PC-9 (cell line): ENCODE measurements at regions not wholly inside any gene's neighbourhood (a gene's known extent, or its start where the extent isn't known, plus 50 kb on each side); places are given as distances from the start of the nearest gene placed in this dataset.

Experiments
- EZH2 ChIP-seq: fragments of 200-600 bp; sonication (generic); IDR thresholded peaks from 2 replicates; pipeline ENCODE4 v1.8.0; 2017; ENCODE audit warnings: antibody characterized with exemption, low read depth
- TF ChIP-seq, protein P1 (sequence below): fragments of 200-600 bp; sonication (generic); conservative IDR thresholded peaks from 2 replicates; pipeline ENCODE4 v1.6.1; 2017; ENCODE audit warnings: mixed run types, antibody characterized with exemption, mild to moderate bottlenecking, moderate library complexity

DNA sequence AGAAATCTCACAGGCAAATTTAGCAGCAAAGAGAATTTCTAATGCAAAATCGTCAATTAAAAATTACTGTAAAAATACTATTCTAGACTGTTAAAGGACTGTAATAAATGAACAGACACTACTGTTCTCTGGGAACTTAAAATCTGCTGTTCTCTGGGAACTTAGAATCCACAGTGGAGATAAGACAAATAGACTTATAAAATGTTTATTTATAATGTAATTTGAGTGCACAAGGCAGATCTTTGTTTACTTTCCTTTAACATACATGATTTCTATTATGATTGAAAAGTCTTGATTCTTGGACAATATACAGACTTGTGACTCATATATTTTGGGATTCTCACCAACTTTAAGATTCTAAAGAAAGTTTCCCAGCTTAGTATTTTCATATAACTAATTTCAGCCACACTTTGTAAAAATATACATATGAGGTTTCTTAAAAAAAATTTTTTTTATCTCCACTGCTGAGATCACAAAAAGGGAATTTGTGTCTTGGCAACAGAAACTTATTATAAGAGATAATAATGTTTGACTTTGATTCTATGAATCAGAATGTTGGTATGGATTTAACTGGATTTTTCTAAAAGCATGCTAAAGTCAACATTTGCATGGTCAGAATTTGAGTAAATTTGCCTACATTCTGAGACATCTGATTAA lies 166.3 kb upstream of the RHOBTB1 start:
- TF ChIP-seq, protein P1, sequence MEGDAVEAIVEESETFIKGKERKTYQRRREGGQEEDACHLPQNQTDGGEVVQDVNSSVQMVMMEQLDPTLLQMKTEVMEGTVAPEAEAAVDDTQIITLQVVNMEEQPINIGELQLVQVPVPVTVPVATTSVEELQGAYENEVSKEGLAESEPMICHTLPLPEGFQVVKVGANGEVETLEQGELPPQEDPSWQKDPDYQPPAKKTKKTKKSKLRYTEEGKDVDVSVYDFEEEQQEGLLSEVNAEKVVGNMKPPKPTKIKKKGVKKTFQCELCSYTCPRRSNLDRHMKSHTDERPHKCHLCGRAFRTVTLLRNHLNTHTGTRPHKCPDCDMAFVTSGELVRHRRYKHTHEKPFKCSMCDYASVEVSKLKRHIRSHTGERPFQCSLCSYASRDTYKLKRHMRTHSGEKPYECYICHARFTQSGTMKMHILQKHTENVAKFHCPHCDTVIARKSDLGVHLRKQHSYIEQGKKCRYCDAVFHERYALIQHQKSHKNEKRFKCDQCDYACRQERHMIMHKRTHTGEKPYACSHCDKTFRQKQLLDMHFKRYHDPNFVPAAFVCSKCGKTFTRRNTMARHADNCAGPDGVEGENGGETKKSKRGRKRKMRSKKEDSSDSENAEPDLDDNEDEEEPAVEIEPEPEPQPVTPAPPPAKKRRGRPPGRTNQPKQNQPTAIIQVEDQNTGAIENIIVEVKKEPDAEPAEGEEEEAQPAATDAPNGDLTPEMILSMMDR, result no peak
- no peak for TF ChIP-seq EZH2
